ENCODE measurements at regions not wholly inside any gene's neighbourhood (a gene's known extent, or its start where the extent isn't known, plus 50 kb on each side); places are given as distances from the start of the nearest gene placed in this dataset.

DNA sequence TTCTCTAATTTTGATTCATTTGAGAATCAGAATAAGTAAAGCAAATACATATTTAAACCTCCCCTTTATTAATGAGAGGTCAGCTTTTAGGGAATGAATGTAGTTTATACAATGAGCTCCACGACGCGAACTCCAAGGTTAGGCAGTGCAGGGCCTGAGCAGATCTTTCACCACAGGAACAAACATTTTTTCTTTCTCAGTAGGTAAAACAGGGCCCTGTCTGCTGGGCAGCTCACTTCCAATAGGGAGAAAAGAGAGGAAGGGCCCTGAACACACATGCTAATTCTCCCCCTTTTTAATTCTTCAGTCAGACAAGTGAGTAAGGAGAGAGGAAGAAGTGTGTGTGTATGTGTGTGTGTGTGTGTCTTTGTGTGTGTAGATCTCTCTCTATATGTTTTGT lies 682.4 kb upstream of the TMEFF2 start:
- TF ChIP-seq, protein P1, sequence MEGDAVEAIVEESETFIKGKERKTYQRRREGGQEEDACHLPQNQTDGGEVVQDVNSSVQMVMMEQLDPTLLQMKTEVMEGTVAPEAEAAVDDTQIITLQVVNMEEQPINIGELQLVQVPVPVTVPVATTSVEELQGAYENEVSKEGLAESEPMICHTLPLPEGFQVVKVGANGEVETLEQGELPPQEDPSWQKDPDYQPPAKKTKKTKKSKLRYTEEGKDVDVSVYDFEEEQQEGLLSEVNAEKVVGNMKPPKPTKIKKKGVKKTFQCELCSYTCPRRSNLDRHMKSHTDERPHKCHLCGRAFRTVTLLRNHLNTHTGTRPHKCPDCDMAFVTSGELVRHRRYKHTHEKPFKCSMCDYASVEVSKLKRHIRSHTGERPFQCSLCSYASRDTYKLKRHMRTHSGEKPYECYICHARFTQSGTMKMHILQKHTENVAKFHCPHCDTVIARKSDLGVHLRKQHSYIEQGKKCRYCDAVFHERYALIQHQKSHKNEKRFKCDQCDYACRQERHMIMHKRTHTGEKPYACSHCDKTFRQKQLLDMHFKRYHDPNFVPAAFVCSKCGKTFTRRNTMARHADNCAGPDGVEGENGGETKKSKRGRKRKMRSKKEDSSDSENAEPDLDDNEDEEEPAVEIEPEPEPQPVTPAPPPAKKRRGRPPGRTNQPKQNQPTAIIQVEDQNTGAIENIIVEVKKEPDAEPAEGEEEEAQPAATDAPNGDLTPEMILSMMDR (IDR thresholded peaks at IDR 0.05) = no peak
- no peak for TF ChIP-seq MAFK (IDR thresholded peaks at IDR 0.05; ENCODE audit: partially characterized antibody)
